Thoracic aorta (tissue), 2 donors: ENCODE measurements at regions not wholly inside any gene's neighbourhood (a gene's known extent, or its start where the extent isn't known, plus 50 kb on each side); places are given as distances from the start of the nearest gene placed in this dataset.
"Not testable (repeated sequence)": the region's sequence is repeated elsewhere in the genome, so short reads cannot be mapped to it uniquely, and the experiment has no call there.

Experiments
- ATAC-seq: fragments of 150-250 bp; one replicate; pipeline ENCODE4 v1.8.0; 2017; ENCODE audit warnings: low read depth; ENCODE audit not compliant: insufficient number of reproducible peaks, low FRiP score
- DNase-seq: peaks from one replicate; pipeline ENCODE4 v3.0.0-alpha.2; 2020; ENCODE audit warnings: low spot score
- H3K27ac ChIP-seq, 2 donors: fragments of 200-600 bp; sonication (generic); 1 replicate in 1 of 2; 2 replicates in 1 of 2; pipeline ENCODE4 v1.5.1; 2016; ENCODE audit warnings: mild to moderate bottlenecking in 2 of 2, moderate library complexity in 2 of 2
- H3K27me3 ChIP-seq: fragments of 200-600 bp; sonication (generic); replicated peaks from 2 replicates; pipeline ENCODE4 v1.6.0; 2016; ENCODE audit warnings: mild to moderate bottlenecking; ENCODE audit not compliant: insufficient read depth
- H3K36me3 ChIP-seq: fragments of 200-600 bp; sonication (generic); one replicate; pipeline ENCODE4 v1.5.1; 2016
- H3K4me1 ChIP-seq, 2 donors: fragments of 200-600 bp; sonication (generic); 1 replicate in 1 of 2; 2 replicates in 1 of 2; pipeline versions ENCODE4 v1.5.1 to v1.6.0; 2016; ENCODE audit warnings: low read depth in 2 of 2, mild to moderate bottlenecking in 1 of 2; ENCODE audit not compliant: control insufficient read depth in 1 of 2
- H3K4me3 ChIP-seq: fragments of 200-600 bp; sonication (generic); 2 replicates; pipeline ENCODE4 v1.5.1; 2016; ENCODE audit warnings: mild to moderate bottlenecking
- H3K9me3 ChIP-seq: fragments of 200-600 bp; sonication (generic); 2 replicates; pipeline ENCODE4 v1.5.1; 2016
- TF ChIP-seq, protein P1 (sequence below): fragments of 200-600 bp; sonication (generic); IDR thresholded peaks from one replicate; pipeline ENCODE4 v1.5.1; 2019; ENCODE audit warnings: antibody characterized with exemption

DNA sequence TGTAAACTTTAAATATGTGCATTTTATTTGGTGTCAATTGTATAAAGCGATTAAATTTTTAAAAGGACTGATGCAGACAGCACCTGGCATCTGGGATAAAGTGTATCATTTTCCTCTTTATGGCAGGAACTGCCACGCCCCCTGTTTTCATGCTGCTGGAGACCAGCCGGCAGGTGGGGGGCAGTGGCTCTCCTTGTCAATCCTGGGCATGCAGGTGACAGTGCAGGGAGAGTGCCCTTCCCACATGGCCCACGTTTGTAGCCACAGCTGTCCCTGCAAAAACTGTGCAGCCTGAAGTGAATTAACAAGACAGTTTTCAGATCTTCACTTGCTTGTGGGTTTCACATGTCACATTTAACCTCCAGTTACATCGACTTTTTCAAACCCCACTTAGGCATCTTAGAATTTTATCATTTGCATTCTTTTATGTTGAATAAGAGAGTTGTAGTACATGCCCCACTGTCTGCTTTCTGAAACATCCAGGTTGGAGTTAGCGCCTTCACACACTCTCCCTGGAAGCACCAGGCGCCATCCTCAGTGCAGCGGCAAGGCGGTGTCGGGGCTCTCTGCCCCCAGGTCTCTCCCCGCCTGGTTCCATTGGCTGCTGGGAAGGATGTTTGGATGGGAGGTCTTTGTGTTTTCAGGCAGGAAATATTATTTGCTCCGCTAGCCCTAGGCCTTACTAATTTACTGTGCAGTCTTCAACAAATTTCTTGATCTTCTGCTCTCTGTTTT, 134.2 kb upstream of the FAN1 start:
- not testable (repeated sequence) for H3K27me3 ChIP-seq, H3K4me3 ChIP-seq, H3K27ac ChIP-seq, H3K4me1 ChIP-seq, H3K36me3 ChIP-seq, DNase-seq, ATAC-seq, H3K9me3 ChIP-seq

DNA sequence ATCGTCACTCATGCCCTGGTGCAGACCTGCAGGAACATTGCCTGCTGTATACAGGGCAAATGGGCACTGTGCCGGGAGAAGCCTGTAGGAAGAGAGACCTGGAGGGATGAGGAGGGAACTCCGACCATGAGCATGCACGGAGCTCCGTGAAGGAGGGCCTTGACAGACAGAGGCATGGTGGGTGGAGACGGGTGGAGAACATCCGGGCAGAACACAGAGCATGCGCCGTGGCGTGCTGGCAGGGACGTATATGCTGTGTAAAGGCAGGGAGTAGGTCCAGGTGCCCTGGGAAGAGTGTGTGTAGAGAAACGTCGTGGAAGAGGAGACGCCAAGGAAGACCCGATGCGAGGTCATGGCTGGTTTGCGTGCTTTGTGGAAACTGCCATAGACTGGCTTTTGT, 133.0 kb upstream of the FAN1 start:
- DNase-seq: no peak
- Histone ChIP-seq H3K4me3 (no peak overlapping the region), H3K36me3 (no peaks in the 10 kb centered on the region), H3K9me3 (no peaks in the 10 kb centered on the region), H3K4me1 (no peaks in the 10 kb centered on the region), H3K27ac (no peak overlapping the region), H3K27me3 (no peaks in the 10 kb centered on the region)
- TF ChIP-seq, protein P1, sequence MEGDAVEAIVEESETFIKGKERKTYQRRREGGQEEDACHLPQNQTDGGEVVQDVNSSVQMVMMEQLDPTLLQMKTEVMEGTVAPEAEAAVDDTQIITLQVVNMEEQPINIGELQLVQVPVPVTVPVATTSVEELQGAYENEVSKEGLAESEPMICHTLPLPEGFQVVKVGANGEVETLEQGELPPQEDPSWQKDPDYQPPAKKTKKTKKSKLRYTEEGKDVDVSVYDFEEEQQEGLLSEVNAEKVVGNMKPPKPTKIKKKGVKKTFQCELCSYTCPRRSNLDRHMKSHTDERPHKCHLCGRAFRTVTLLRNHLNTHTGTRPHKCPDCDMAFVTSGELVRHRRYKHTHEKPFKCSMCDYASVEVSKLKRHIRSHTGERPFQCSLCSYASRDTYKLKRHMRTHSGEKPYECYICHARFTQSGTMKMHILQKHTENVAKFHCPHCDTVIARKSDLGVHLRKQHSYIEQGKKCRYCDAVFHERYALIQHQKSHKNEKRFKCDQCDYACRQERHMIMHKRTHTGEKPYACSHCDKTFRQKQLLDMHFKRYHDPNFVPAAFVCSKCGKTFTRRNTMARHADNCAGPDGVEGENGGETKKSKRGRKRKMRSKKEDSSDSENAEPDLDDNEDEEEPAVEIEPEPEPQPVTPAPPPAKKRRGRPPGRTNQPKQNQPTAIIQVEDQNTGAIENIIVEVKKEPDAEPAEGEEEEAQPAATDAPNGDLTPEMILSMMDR: no peak
- ATAC-seq: no peak

DNA sequence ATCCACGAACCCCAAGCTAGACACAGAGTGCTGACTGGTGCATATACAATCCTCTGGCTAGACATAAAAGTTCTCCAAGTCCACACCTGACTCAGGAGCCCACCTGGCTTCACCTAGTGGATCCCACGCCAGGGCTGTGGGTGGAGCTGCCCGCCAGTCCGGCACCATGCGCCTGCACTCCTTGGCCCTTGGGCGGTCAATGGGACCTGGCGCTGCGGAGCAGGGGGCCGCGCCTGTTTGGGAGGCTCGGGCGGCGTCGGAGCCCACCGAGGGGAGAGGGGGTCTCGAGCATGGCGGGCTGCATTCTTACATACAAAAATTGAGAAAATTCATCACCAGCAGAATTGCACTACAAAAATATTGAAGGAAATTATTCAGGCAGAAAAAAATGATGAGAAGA, 120.7 kb upstream of the FAN1 start:
- no peak for ATAC-seq

DNA sequence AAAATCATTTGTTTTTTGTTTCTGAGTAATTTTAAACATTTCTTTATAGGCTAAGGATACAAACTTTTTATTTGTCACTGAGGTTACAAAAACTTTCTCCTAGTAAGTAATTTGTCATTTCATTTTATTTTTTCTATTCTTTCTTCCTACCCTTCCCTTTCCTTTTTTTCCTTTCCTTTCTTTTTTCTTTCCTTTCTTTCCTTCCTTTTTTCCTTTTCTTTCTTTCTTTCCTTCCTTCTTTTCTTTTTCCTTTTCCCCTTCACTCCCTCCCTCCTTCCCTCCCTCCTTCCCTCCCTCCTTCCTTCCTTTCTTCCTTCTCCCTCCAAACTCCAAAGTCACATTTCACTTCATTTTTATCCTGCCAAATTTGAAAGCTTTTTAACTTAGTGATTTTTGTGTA, 115.1 kb upstream of the FAN1 start:
- Histone ChIP-seq H3K27ac (no peak overlapping the region), H3K4me1 (no peaks in the 10 kb centered on the region), H3K27me3 (no peaks in the 10 kb centered on the region), H3K9me3 (no peaks in the 10 kb centered on the region), H3K36me3 (no peaks in the 10 kb centered on the region), H3K4me3 (no peak overlapping the region)
- TF ChIP-seq, protein P1: no peak
- DNase-seq (no peak), ATAC-seq (no peak)

More for the DNA sequence above, 120.7 kb upstream of the FAN1 start:
- Histone ChIP-seq H3K9me3 (no peaks in the 10 kb centered on the region), H3K36me3 (no peaks in the 10 kb centered on the region), H3K27ac (no peak overlapping the region), H3K27me3 (no peaks in the 10 kb centered on the region), H3K4me1 (no peaks in the 10 kb centered on the region), H3K4me3 (no peak overlapping the region)
- DNase-seq: no peak
- TF ChIP-seq, protein P1: no peak

DNA sequence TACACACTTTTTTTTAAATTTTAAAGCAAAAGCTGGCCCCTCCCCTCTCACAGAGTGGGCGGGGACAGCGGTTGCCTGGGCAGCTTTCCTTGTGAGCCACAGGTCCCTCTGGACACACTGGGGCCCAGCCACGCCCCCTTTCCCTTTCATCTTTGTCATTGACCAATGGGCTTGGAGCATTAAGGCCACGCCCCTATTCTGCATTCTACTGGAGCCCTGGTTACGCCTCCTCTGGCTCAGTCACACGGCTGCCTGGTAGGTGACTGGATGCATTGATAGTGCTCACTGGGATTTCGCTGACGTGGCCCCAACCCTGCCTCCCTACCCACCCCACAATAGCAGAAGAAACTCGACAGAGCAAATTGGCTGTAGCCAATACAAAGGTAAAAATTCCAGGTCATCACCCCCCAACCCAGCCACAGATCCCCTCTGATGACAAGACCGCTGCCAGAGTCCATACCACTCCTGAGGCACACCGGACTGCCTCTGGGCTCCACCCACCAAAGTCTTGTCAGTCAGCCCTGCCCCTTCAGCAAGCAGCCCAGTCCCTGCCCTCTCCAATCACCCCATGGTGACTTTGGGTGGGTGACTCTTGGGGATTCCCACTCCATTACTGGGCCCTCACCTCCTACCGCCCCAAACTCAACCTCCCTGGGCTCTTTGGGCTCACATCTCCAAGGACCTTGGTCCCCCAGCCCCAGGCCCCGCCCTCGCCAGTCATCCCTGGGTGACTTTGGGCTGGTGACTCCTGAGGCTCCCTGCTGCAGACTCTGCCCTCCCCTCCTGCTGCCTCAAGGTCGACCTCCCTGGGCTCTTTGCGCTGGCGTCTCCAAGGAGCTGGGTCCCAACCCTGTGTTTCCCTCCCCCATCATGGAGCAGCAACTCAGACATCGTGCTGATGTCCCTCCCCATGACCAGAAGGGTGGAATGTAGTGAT, 112.2 kb upstream of the FAN1 start:
- Histone ChIP-seq H3K27ac (no peak overlapping the region), H3K36me3 (no peaks in the 10 kb centered on the region), H3K4me1 (no peaks in the 10 kb centered on the region), H3K9me3 (no peaks in the 10 kb centered on the region), H3K4me3 (no peak overlapping the region), H3K27me3 (no peaks in the 10 kb centered on the region)
- TF ChIP-seq, protein P1: no peak
- no peak for DNase-seq
- no peak for ATAC-seq

DNA sequence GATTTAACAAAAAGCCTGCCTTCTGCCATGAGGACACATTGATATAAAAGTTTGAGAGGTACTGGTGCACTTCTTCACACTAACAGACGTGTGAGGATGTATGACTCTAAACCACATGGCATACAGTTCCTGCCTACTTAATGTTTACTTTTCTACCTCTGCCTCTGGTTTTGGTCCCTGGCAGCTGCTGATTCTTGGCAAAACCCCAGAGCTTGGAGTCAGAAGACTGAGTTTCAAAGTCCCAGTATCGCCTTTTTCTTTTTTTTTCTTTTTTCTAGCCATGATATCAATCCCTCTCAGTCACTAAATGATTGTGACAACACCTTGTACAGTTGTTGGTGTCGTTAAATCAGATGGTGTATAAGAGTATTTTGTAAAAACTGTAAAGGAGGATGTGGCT, 110.9 kb upstream of the FAN1 start:
- H3K4me1 ChIP-seq, H3K27ac ChIP-seq, ATAC-seq: not testable (repeated sequence)

More for the DNA sequence above, 110.9 kb upstream of the FAN1 start:
- DNase-seq, H3K4me3 ChIP-seq, H3K36me3 ChIP-seq, H3K27me3 ChIP-seq, H3K9me3 ChIP-seq: not testable (repeated sequence)
